CD4-positive, alpha-beta memory T cell (primary cell): ENCODE measurements at regions not wholly inside any gene's neighbourhood (a gene's known extent, or its start where the extent isn't known, plus 50 kb on each side); places are given as distances from the start of the nearest gene placed in this dataset.

ENCODE experiments used
- CTCF ChIA-PET: fragments of 350-600 bp; sonication (Branson Sonifier 250); formaldehyde crosslinking; loops from one replicate; lab custom pipeline; 2021; ENCODE audit warnings: inconsistent platforms; ENCODE audit not compliant: partially characterized antibody; lab: Charles Lee
- POLR2A ChIA-PET: fragments of 350-600 bp; sonication (Branson Sonifier 250); formaldehyde crosslinking; loops from one replicate; lab custom pipeline; 2021; ENCODE audit not compliant: partially characterized antibody; lab: Charles Lee
- DNase-seq, 5 donors: peaks; one replicate each; pipeline versions ENCODE4 v3.0.0 to v3.0.0-alpha.2; 2020 to 2022; ENCODE audit warnings: mixed read lengths in 1 of 5
- H3K27ac ChIP-seq: one replicate; pipeline ENCODE4 v1.7.0; 2013; ENCODE audit warnings: low read depth, low read length
- H3K27me3 ChIP-seq: 2 replicates; pipeline ENCODE4 v1.7.0; 2013; ENCODE audit warnings: mild to moderate bottlenecking, low read length, moderate library complexity; ENCODE audit not compliant: insufficient read depth
- H3K36me3 ChIP-seq: 2 replicates; pipeline ENCODE4 v1.7.0; 2013; ENCODE audit warnings: mild to moderate bottlenecking, low read length, moderate library complexity; ENCODE audit not compliant: insufficient read depth
- H3K4me1 ChIP-seq: 2 replicates; pipeline ENCODE4 v1.7.0; 2013; ENCODE audit warnings: mild to moderate bottlenecking, low read length, moderate library complexity; ENCODE audit not compliant: insufficient read depth
- H3K4me3 ChIP-seq, 2 donors: one replicate each; pipeline ENCODE4 v1.7.0; 2013; ENCODE audit warnings: low read length in 2 of 2, mild to moderate bottlenecking in 1 of 2
- H3K9me3 ChIP-seq, 2 donors: one replicate each; pipeline ENCODE4 v1.7.0; 2013; ENCODE audit warnings: low read length in 2 of 2, control low read depth in 1 of 2; ENCODE audit not compliant: control insufficient read depth in 1 of 2
- H3K27ac Mint-ChIP-seq, 7 donors: one replicate each; pipeline ENCODE4 v1.8.0; 2020 to 2021; ENCODE audit warnings: mixed read lengths in 7 of 7, mild to moderate bottlenecking in 6 of 7, inconsistent platforms in 3 of 7, moderate library complexity in 3 of 7
- H3K27me3 Mint-ChIP-seq, 2 donors: one replicate each; pipeline ENCODE4 v1.8.0; 2020 to 2021; ENCODE audit warnings: mixed read lengths in 2 of 2
- H3K36me3 Mint-ChIP-seq, 2 donors: one replicate each; pipeline ENCODE4 v1.8.0; 2020 to 2021; ENCODE audit warnings: mixed read lengths in 2 of 2, inconsistent platforms in 1 of 2, mild to moderate bottlenecking in 1 of 2
- H3K4me1 Mint-ChIP-seq, 4 donors: one replicate each; pipeline ENCODE4 v1.8.0; 2020 to 2021; ENCODE audit warnings: mixed read lengths in 4 of 4, mild to moderate bottlenecking in 1 of 4
- H3K4me3 Mint-ChIP-seq, 8 donors: one replicate each; pipeline ENCODE4 v1.8.0; 2020 to 2021; ENCODE audit warnings: mixed read lengths in 8 of 8, mild to moderate bottlenecking in 7 of 8, moderate library complexity in 6 of 8, inconsistent platforms in 3 of 8
- H3K9me3 Mint-ChIP-seq, 8 donors: one replicate each; pipeline ENCODE4 v1.8.0; 2020 to 2021; ENCODE audit warnings: mixed read lengths in 8 of 8, mild to moderate bottlenecking in 5 of 8, inconsistent platforms in 3 of 8, moderate library complexity in 1 of 8
- intact Hi-C: fragments of 100-400 bp; cut with micrococcal nuclease; formaldehyde crosslinking; loops from one replicate; pipeline ENCODE4 v1.15.1; 2023

GRCh38 chr1:118317842-118318614, 133.0 kb upstream of the SPAG17 start:
- no peaks in the 10 kb centered on the region for H3K4me1 ChIP-seq
- no peaks in the 10 kb centered on the region for H3K9me3 ChIP-seq
- H3K27me3 Mint-ChIP-seq = no peaks in the 10 kb centered on the region
- no peaks in the 10 kb centered on the region for H3K36me3 Mint-ChIP-seq
- H3K27ac Mint-ChIP-seq = no peak overlapping the region
- H3K4me3 Mint-ChIP-seq = peak overlapping the region in 1 of 8 donors; percentile 28
- no peak overlapping the region for H3K4me3 ChIP-seq
- H3K27me3 ChIP-seq = no peaks in the 10 kb centered on the region
- no peaks in the 10 kb centered on the region for H3K4me1 Mint-ChIP-seq
- H3K27ac ChIP-seq = no peak overlapping the region
- ChIA-PET POLR2A (no interaction called here), CTCF (no interaction called here)
- H3K36me3 ChIP-seq = no peaks in the 10 kb centered on the region
- H3K9me3 Mint-ChIP-seq = peaks cover 0 to 17% (median 7%) of the 10 kb centered on the region in 8 donors
- intact Hi-C loops = no loop called here
- no peak for DNase-seq

GRCh38 chr1:118306851-118307250, 121.8 kb upstream of the SPAG17 start:
- no peaks in the 10 kb centered on the region for H3K9me3 ChIP-seq
- Mint-ChIP-seq H3K27ac (no peak overlapping the region), H3K9me3 (peaks cover 0 to 3% (median under 1%) of the 10 kb centered on the region in 8 donors), H3K36me3 (no peaks in the 10 kb centered on the region), H3K4me3 (no peak overlapping the region), H3K27me3 (no peaks in the 10 kb centered on the region), H3K4me1 (no peaks in the 10 kb centered on the region)
- ChIA-PET CTCF (no interaction called here), POLR2A (no interaction called here)
- intact Hi-C loops = no loop called here
- no peak overlapping the region for H3K4me3 ChIP-seq
- no peaks in the 10 kb centered on the region for H3K36me3 ChIP-seq
- no peak overlapping the region for H3K27ac ChIP-seq
- no peak for DNase-seq
- H3K27me3 ChIP-seq = no peaks in the 10 kb centered on the region
- no peaks in the 10 kb centered on the region for H3K4me1 ChIP-seq

GRCh38 chr1:118304722-118305359, 119.8 kb upstream of the SPAG17 start:
- Histone ChIP-seq H3K36me3 (no peaks in the 10 kb centered on the region), H3K9me3 (no peaks in the 10 kb centered on the region), H3K4me1 (no peaks in the 10 kb centered on the region), H3K4me3 (no peak overlapping the region), H3K27ac (no peak overlapping the region), H3K27me3 (no peaks in the 10 kb centered on the region)
- Mint-ChIP-seq H3K9me3 (peaks cover 0 to under 1% (median 0%) of the 10 kb centered on the region in 8 donors), H3K27me3 (no peaks in the 10 kb centered on the region), H3K4me1 (no peaks in the 10 kb centered on the region), H3K27ac (no peak overlapping the region), H3K36me3 (no peaks in the 10 kb centered on the region), H3K4me3 (no peak overlapping the region)
- intact Hi-C loops = no loop called here
- DNase-seq = no peak
- ChIA-PET POLR2A (no interaction called here), CTCF (no interaction called here)

- Mint-ChIP-seq H3K9me3 (peaks cover 0 to 2% (median 0%) of the 10 kb centered on the region in 8 donors), H3K4me1 (no peaks in the 10 kb centered on the region), H3K36me3 (no peaks in the 10 kb centered on the region), H3K27ac (no peak overlapping the region), H3K4me3 (no peak overlapping the region), H3K27me3 (no peaks in the 10 kb centered on the region)
- Histone ChIP-seq H3K36me3 (no peaks in the 10 kb centered on the region), H3K27ac (no peak overlapping the region), H3K4me3 (no peak overlapping the region), H3K4me1 (no peaks in the 10 kb centered on the region), H3K27me3 (no peaks in the 10 kb centered on the region), H3K9me3 (no peaks in the 10 kb centered on the region)
- DNase-seq = no peak
- intact Hi-C loops = no loop called here
- POLR2A ChIA-PET = no interaction called here
- CTCF ChIA-PET = no interaction called here
These were observed 118.5 kb upstream of the SPAG17 start for GRCh38 chr1:118303534-118303933.

- no peaks in the 10 kb centered on the region for H3K36me3 Mint-ChIP-seq
- intact Hi-C loops = no loop called here
- H3K27me3 ChIP-seq = no peaks in the 10 kb centered on the region
- no peaks in the 10 kb centered on the region for H3K9me3 ChIP-seq
- no peaks in the 10 kb centered on the region for H3K4me1 Mint-ChIP-seq
- no peak overlapping the region for H3K27ac Mint-ChIP-seq
- no peaks in the 10 kb centered on the region for H3K27me3 Mint-ChIP-seq
- no peak overlapping the region for H3K4me3 Mint-ChIP-seq
- DNase-seq = no peak
- ChIA-PET POLR2A (no interaction called here), CTCF (no interaction called here)
- no peak overlapping the region for H3K4me3 ChIP-seq
- H3K9me3 Mint-ChIP-seq = peaks cover 0 to 2% (median 0%) of the 10 kb centered on the region in 8 donors
- H3K4me1 ChIP-seq = no peaks in the 10 kb centered on the region
- no peaks in the 10 kb centered on the region for H3K36me3 ChIP-seq
- no peak overlapping the region for H3K27ac ChIP-seq
These were observed 118.0 kb upstream of the SPAG17 start for GRCh38 chr1:118303064-118303463.

GRCh38 chr1:118302145-118302544, 117.1 kb upstream of the SPAG17 start:
- no peak for DNase-seq
- no peaks in the 10 kb centered on the region for H3K27me3 Mint-ChIP-seq
- Histone ChIP-seq H3K4me3 (no peak overlapping the region), H3K27me3 (no peaks in the 10 kb centered on the region), H3K27ac (no peak overlapping the region), H3K4me1 (no peaks in the 10 kb centered on the region), H3K9me3 (no peaks in the 10 kb centered on the region), H3K36me3 (no peaks in the 10 kb centered on the region)
- no peaks in the 10 kb centered on the region for H3K4me1 Mint-ChIP-seq
- H3K27ac Mint-ChIP-seq = no peak overlapping the region
- H3K36me3 Mint-ChIP-seq = no peaks in the 10 kb centered on the region
- POLR2A ChIA-PET = no interaction called here
- peaks cover 0 to 6% (median under 1%) of the 10 kb centered on the region in 8 donors for H3K9me3 Mint-ChIP-seq
- H3K4me3 Mint-ChIP-seq = no peak overlapping the region
- intact Hi-C loops = no loop called here
- CTCF ChIA-PET = no interaction called here

GRCh38 chr1:118300808-118301207, 115.8 kb upstream of the SPAG17 start:
- no peak for DNase-seq
- Histone ChIP-seq H3K27me3 (no peaks in the 10 kb centered on the region), H3K9me3 (no peaks in the 10 kb centered on the region), H3K4me3 (no peak overlapping the region), H3K4me1 (no peaks in the 10 kb centered on the region), H3K36me3 (no peaks in the 10 kb centered on the region), H3K27ac (no peak overlapping the region)
- Mint-ChIP-seq H3K4me1 (no peaks in the 10 kb centered on the region), H3K27ac (no peak overlapping the region), H3K36me3 (no peaks in the 10 kb centered on the region), H3K27me3 (no peaks in the 10 kb centered on the region), H3K9me3 (peaks cover 0 to 6% (median 2%) of the 10 kb centered on the region in 8 donors), H3K4me3 (no peak overlapping the region)
- ChIA-PET POLR2A (no interaction called here), CTCF (no interaction called here)
- intact Hi-C loops = no loop called here
